ENCODE measurements at regions not wholly inside any gene's neighbourhood (a gene's known extent, or its start where the extent isn't known, plus 50 kb on each side); places are given as distances from the start of the nearest gene placed in this dataset.

- H3K27ac ChIP-seq (ENCODE audit: low read depth, low read length): no peak overlapping the region
- WGBS: 90% methylated on average over 8 of the region's 8 CpGs
- no peaks in the 10 kb centered on the region for H3K36me3 ChIP-seq (ENCODE audit: insufficient read depth, low read length)
- H3K4me3 ChIP-seq (ENCODE audit: low read length): no peak overlapping the region
- H3K27me3 ChIP-seq (ENCODE audit: insufficient read depth, low read length): no peaks in the 10 kb centered on the region
- peaks cover 12% of the 10 kb centered on the region for H3K9me3 ChIP-seq (ENCODE audit: insufficient read depth, low read depth, low read length)
- peaks cover 18% of the 10 kb centered on the region for H3K4me1 ChIP-seq (ENCODE audit: insufficient read depth, low read length)
- no peak overlapping the region; the same call in 1 of the 2 replicates for H3K9ac ChIP-seq (ENCODE audit: low read depth, low read length)
These were observed 50.5 kb upstream of the NT5C1B start for GRCh38 chr2:18639756-18640453.

All from HUES64 (cell line).